ENCODE measurements at regions not wholly inside any gene's neighbourhood (a gene's known extent, or its start where the extent isn't known, plus 50 kb on each side); places are given as distances from the start of the nearest gene placed in this dataset.

GRCh38 chr1:25135909-25136308 lies 96.4 kb downstream of the SYF2 start:
- DNase-seq (no peak), ATAC-seq (ENCODE audit: low read depth) (no peak)
- peaks cover 10 to 12% of the 10 kb centered on the region in 2 donors for H3K4me1 ChIP-seq (ENCODE audit: control insufficient read depth in 2 of 2, insufficient read depth in 2 of 2, low read length in 2 of 2)
- WGBS (ENCODE audit: insufficient coverage), result 77% methylated on average over 7 of the region's 8 CpGs
- H3K9ac ChIP-seq (ENCODE audit: low read length), result no peak overlapping the region
- H3K79me2 ChIP-seq (ENCODE audit: control insufficient read depth, insufficient read depth, low read length), result no peaks in the 10 kb centered on the region
- H3K36me3 ChIP-seq (replicated peaks in 1 of 2; ENCODE audit: control extremely low read depth in 1 of 2, control insufficient read depth in 1 of 2, extremely low read depth in 1 of 2, insufficient read depth in 2 of 2, low read length in 1 of 2), result no peaks in the 10 kb centered on the region
- ChIA-PET CTCF (no interaction called here), POLR2A (no interaction called here)
- no peak overlapping the region for H2AFZ ChIP-seq (ENCODE audit: insufficient read depth, low read depth, low read length, poor library complexity, severe bottlenecking)
- Mint-ChIP-seq H3K27ac (no peak overlapping the region), H3K9me3 (ENCODE audit: insufficient read depth) (no peaks in the 10 kb centered on the region), H3K4me3 (no peak overlapping the region), H3K27me3 (peaks cover 25% of the 10 kb centered on the region), H3K4me1 (peaks cover 8% of the 10 kb centered on the region)
- peaks cover 0 to 3% (median 0%) of the 10 kb centered on the region in 4 experiments for H3K27me3 ChIP-seq (replicated peaks in 1 of 4; ENCODE audit: control extremely low read depth in 1 of 4, control insufficient read depth in 3 of 4, insufficient read depth in 4 of 4, low read length in 3 of 4)
- no peak overlapping the region for H3K4me3 ChIP-seq (ENCODE audit: control extremely low read depth in 1 of 5, extremely low read depth in 1 of 5, insufficient read depth in 1 of 5, low read depth in 2 of 5, low read length in 4 of 5)
- H3K4me2 ChIP-seq (replicated peaks; ENCODE audit: low read depth, low read length, poor library complexity, severe bottlenecking), result no peak overlapping the region
- TF ChIP-seq CTCF (IDR thresholded peaks at IDR 0.05) (no peak), EZH2 (IDR thresholded peaks at IDR 0.05; ENCODE audit: borderline replicate concordance, insufficient read depth, low read depth, low read length, poor library complexity, severe bottlenecking) (no peak)
- H3K9me3 ChIP-seq (ENCODE audit: control extremely low read depth in 1 of 3, control insufficient read depth in 2 of 3, insufficient read depth in 1 of 3, low read length in 2 of 3), result no peaks in the 10 kb centered on the region
- intact Hi-C loops (cut with micrococcal nuclease), result no loop called here
- no peaks in the 10 kb centered on the region for H4K20me1 ChIP-seq (ENCODE audit: control insufficient read depth, insufficient read depth, low read length, poor library complexity, severe bottlenecking)
- H3K27ac ChIP-seq (ENCODE audit: low read length in 2 of 2), result no peak overlapping the region

GRCh38 chr1:25134801-25135461 lies 97.4 kb downstream of the SYF2 start:
- H3K4me1 ChIP-seq (ENCODE audit: control insufficient read depth in 2 of 2, insufficient read depth in 2 of 2, low read length in 2 of 2), result peaks cover 1 to 3% of the 10 kb centered on the region in 2 donors
- Mint-ChIP-seq H3K4me1 (peaks cover 3% of the 10 kb centered on the region), H3K4me3 (no peak overlapping the region), H3K27ac (no peak overlapping the region), H3K27me3 (peaks cover 18% of the 10 kb centered on the region), H3K9me3 (ENCODE audit: insufficient read depth) (no peaks in the 10 kb centered on the region)
- H3K27ac ChIP-seq (ENCODE audit: low read length in 2 of 2), result no peak overlapping the region
- no peak overlapping the region for H3K4me3 ChIP-seq (ENCODE audit: control extremely low read depth in 1 of 5, extremely low read depth in 1 of 5, insufficient read depth in 1 of 5, low read depth in 2 of 5, low read length in 4 of 5)
- DNase-seq (no peak), ATAC-seq (ENCODE audit: low read depth) (no peak)
- intact Hi-C loops (cut with micrococcal nuclease), result no loop called here
- no peaks in the 10 kb centered on the region for H4K20me1 ChIP-seq (ENCODE audit: control insufficient read depth, insufficient read depth, low read length, poor library complexity, severe bottlenecking)
- no peaks in the 10 kb centered on the region for H3K27me3 ChIP-seq (replicated peaks in 1 of 4; ENCODE audit: control extremely low read depth in 1 of 4, control insufficient read depth in 3 of 4, insufficient read depth in 4 of 4, low read length in 3 of 4)
- H2AFZ ChIP-seq (ENCODE audit: insufficient read depth, low read depth, low read length, poor library complexity, severe bottlenecking), result no peak overlapping the region
- ChIA-PET CTCF (no interaction called here), POLR2A (no interaction called here)
- no peaks in the 10 kb centered on the region for H3K36me3 ChIP-seq (replicated peaks in 1 of 2; ENCODE audit: control extremely low read depth in 1 of 2, control insufficient read depth in 1 of 2, extremely low read depth in 1 of 2, insufficient read depth in 2 of 2, low read length in 1 of 2)
- TF ChIP-seq EZH2 (IDR thresholded peaks at IDR 0.05; ENCODE audit: borderline replicate concordance, insufficient read depth, low read depth, low read length, poor library complexity, severe bottlenecking), result no peak
- no peak for TF ChIP-seq CTCF (IDR thresholded peaks at IDR 0.05)
- H3K4me2 ChIP-seq (replicated peaks; ENCODE audit: low read depth, low read length, poor library complexity, severe bottlenecking), result no peak overlapping the region
- WGBS (ENCODE audit: insufficient coverage), result 62% methylated on average over 2 of the region's 7 CpGs
- H3K79me2 ChIP-seq (ENCODE audit: control insufficient read depth, insufficient read depth, low read length), result no peaks in the 10 kb centered on the region
- H3K9ac ChIP-seq (ENCODE audit: low read length), result no peak overlapping the region
- no peaks in the 10 kb centered on the region for H3K9me3 ChIP-seq (ENCODE audit: control extremely low read depth in 1 of 3, control insufficient read depth in 2 of 3, insufficient read depth in 1 of 3, low read length in 2 of 3)
